Liver (tissue), 3 donors: ENCODE measurements at regions not wholly inside any gene's neighbourhood (a gene's known extent, or its start where the extent isn't known, plus 50 kb on each side); places are given as distances from the start of the nearest gene placed in this dataset.

Experiments used
- CTCF ChIP-seq: fragments of 150-350 bp; IDR thresholded peaks from 2 replicates; pipeline ENCODE4 v1.5.1; 2017; ENCODE audit warnings: improper control_type of control experiment, low read depth, low read length; ENCODE audit not compliant: missing input control
- EGR1 ChIP-seq, 2 donors: IDR thresholded peaks; 2 replicates each; pipeline ENCODE4 v1.6.1; 2016 to 2018; ENCODE audit warnings: antibody characterized with exemption in 2 of 2, low read depth in 2 of 2
- GABPA ChIP-seq, 2 donors: IDR thresholded peaks in 1 of 2; conservative IDR thresholded peaks in 1 of 2; 2 replicates each; pipeline ENCODE4 v1.6.1; 2016; ENCODE audit warnings: antibody characterized with exemption in 2 of 2, mild to moderate bottlenecking in 1 of 2, moderate library complexity in 1 of 2
- RAD21 ChIP-seq, 2 donors: IDR thresholded peaks; 2 replicates each; pipeline ENCODE4 v1.6.1; 2016; ENCODE audit warnings: antibody characterized with exemption in 2 of 2, mild to moderate bottlenecking in 2 of 2
- SP1 ChIP-seq: IDR thresholded peaks from 2 replicates; pipeline ENCODE4 v1.6.1; 2018; ENCODE audit warnings: antibody characterized with exemption, mild to moderate bottlenecking
- TAF1 ChIP-seq: conservative IDR thresholded peaks from 2 replicates; pipeline ENCODE4 v1.6.1; 2016; ENCODE audit warnings: antibody characterized with exemption, mild to moderate bottlenecking
- YY1 ChIP-seq: IDR thresholded peaks from 2 replicates; pipeline ENCODE4 v1.6.1; 2016; ENCODE audit warnings: antibody characterized with exemption, mild to moderate bottlenecking
- TF ChIP-seq, protein P1 (sequence below): IDR thresholded peaks from 2 replicates; pipeline ENCODE4 v1.6.1; 2016; ENCODE audit warnings: antibody characterized with exemption
- TF ChIP-seq, protein P2 (sequence below): IDR thresholded peaks from 2 replicates; pipeline ENCODE4 v1.6.1; 2016; ENCODE audit warnings: antibody characterized with exemption, mild to moderate bottlenecking
- TF ChIP-seq, protein P3 (sequence below): IDR thresholded peaks from 2 replicates; pipeline ENCODE4 v1.6.1; 2016; ENCODE audit warnings: antibody characterized with exemption
- donor health status: healthy.
- donor health status: healthy.

- TF ChIP-seq, protein P1, sequence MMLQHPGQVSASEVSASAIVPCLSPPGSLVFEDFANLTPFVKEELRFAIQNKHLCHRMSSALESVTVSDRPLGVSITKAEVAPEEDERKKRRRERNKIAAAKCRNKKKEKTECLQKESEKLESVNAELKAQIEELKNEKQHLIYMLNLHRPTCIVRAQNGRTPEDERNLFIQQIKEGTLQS = no peak
- TF ChIP-seq CTCF = no peak
- TF ChIP-seq, protein P2, sequence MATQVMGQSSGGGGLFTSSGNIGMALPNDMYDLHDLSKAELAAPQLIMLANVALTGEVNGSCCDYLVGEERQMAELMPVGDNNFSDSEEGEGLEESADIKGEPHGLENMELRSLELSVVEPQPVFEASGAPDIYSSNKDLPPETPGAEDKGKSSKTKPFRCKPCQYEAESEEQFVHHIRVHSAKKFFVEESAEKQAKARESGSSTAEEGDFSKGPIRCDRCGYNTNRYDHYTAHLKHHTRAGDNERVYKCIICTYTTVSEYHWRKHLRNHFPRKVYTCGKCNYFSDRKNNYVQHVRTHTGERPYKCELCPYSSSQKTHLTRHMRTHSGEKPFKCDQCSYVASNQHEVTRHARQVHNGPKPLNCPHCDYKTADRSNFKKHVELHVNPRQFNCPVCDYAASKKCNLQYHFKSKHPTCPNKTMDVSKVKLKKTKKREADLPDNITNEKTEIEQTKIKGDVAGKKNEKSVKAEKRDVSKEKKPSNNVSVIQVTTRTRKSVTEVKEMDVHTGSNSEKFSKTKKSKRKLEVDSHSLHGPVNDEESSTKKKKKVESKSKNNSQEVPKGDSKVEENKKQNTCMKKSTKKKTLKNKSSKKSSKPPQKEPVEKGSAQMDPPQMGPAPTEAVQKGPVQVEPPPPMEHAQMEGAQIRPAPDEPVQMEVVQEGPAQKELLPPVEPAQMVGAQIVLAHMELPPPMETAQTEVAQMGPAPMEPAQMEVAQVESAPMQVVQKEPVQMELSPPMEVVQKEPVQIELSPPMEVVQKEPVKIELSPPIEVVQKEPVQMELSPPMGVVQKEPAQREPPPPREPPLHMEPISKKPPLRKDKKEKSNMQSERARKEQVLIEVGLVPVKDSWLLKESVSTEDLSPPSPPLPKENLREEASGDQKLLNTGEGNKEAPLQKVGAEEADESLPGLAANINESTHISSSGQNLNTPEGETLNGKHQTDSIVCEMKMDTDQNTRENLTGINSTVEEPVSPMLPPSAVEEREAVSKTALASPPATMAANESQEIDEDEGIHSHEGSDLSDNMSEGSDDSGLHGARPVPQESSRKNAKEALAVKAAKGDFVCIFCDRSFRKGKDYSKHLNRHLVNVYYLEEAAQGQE = no peak
- TF ChIP-seq EGR1 (IDR thresholded peaks at IDR 0.05; ENCODE audit: low read depth in 2 of 2) = no peak
- TF ChIP-seq YY1 = no peak
- no peak for TF ChIP-seq TAF1
- TF ChIP-seq, protein P3, sequence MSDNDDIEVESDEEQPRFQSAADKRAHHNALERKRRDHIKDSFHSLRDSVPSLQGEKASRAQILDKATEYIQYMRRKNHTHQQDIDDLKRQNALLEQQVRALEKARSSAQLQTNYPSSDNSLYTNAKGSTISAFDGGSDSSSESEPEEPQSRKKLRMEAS = no peak
- no peak for TF ChIP-seq RAD21 (IDR thresholded peaks at IDR 0.05)
- no peak for TF ChIP-seq SP1
- TF ChIP-seq GABPA (IDR thresholded peaks at IDR 0.05 in 1 of 2, conservative IDR thresholded peaks at IDR 0.05 in 1 of 2) = no peak
Observed at GRCh38 chr12:31780096-31780495, 51.3 kb upstream of the AMN1 start.
